Natural killer cell (primary cell): ENCODE measurements at regions not wholly inside any gene's neighbourhood (a gene's known extent, or its start where the extent isn't known, plus 50 kb on each side); places are given as distances from the start of the nearest gene placed in this dataset.
"Not testable (repeated sequence)": the region's sequence is repeated elsewhere in the genome, so short reads cannot be mapped to it uniquely, and the experiment has no call there.

Experiments
- ATAC-seq, 3 donors: fragments of 150-1000 bp in 2 of 3; fragments of 200-7000 bp in 1 of 3; cut with Tn5 transposase; 1 replicate in 1 of 3; 2 replicates in 2 of 3; pipeline ENCODE4 v1.10.0; 2021; ENCODE audit warnings: mild to moderate bottlenecking in 2 of 3, moderate library complexity in 2 of 3
- DNase-seq, 2 donors: peaks; one replicate each; pipeline versions ENCODE4 v3.0.0 to v3.0.0-alpha.2; 2013 to 2021; ENCODE audit warnings: mixed read lengths in 1 of 2
- H3K27ac ChIP-seq: one replicate; pipeline ENCODE4 v1.5.1; 2013; ENCODE audit warnings: mild to moderate bottlenecking, low read length
- H3K27me3 ChIP-seq: one replicate; pipeline ENCODE4 v1.6.1; 2013; ENCODE audit warnings: low read length; ENCODE audit not compliant: control insufficient read depth, insufficient read depth
- H3K36me3 ChIP-seq: one replicate; pipeline ENCODE4 v1.6.1; 2013; ENCODE audit warnings: low read length; ENCODE audit not compliant: control insufficient read depth, insufficient read depth
- H3K4me1 ChIP-seq: one replicate; pipeline ENCODE4 v1.6.1; 2013; ENCODE audit warnings: low read length; ENCODE audit not compliant: control insufficient read depth, insufficient read depth
- H3K4me3 ChIP-seq: one replicate; pipeline ENCODE4 v1.5.1; 2013; ENCODE audit warnings: low read length
- H3K9me3 ChIP-seq: one replicate; pipeline ENCODE4 v1.6.1; 2013; ENCODE audit warnings: low read length; ENCODE audit not compliant: control insufficient read depth, insufficient read depth
- H3K27ac Mint-ChIP-seq, 2 donors: one replicate each; pipeline ENCODE4 v1.8.0; 2022; ENCODE audit warnings: mild to moderate bottlenecking in 2 of 2, mixed read lengths in 2 of 2, moderate library complexity in 1 of 2
- H3K27me3 Mint-ChIP-seq, 2 donors: one replicate each; pipeline ENCODE4 v1.8.0; 2022; ENCODE audit warnings: low read depth in 2 of 2, mixed read lengths in 2 of 2
- H3K36me3 Mint-ChIP-seq: one replicate; pipeline ENCODE4 v1.8.0; 2022; ENCODE audit warnings: mixed read lengths
- H3K4me1 Mint-ChIP-seq, 2 donors: one replicate each; pipeline ENCODE4 v1.8.0; 2022; ENCODE audit warnings: mixed read lengths in 2 of 2
- H3K4me3 Mint-ChIP-seq: one replicate; pipeline ENCODE4 v1.8.0; 2022; ENCODE audit warnings: mild to moderate bottlenecking, moderate library complexity, mixed read lengths
- H3K9me3 Mint-ChIP-seq, 2 donors: one replicate each; pipeline ENCODE4 v1.8.0; 2022; ENCODE audit warnings: mixed read lengths in 2 of 2
- WGBS: methylation state at CpG from one replicate; pipeline ENCODE4 v1.1.7; 2013; ENCODE audit warnings: missing lambda C conversion rate; ENCODE audit not compliant: insufficient coverage; 5-methylcytosine and 5-hydroxymethylcytosine counted together
- intact Hi-C: fragments of 100-400 bp; cut with micrococcal nuclease; formaldehyde crosslinking; loops from one replicate; pipeline ENCODE4 v1.14.2; 2022
- TF ChIP-seq, protein P1 (sequence below): fragments of 200-600 bp; IDR thresholded peaks from one replicate; pipeline ENCODE4 v1.8.0; 2022; ENCODE audit warnings: antibody characterized with exemption

DNA sequence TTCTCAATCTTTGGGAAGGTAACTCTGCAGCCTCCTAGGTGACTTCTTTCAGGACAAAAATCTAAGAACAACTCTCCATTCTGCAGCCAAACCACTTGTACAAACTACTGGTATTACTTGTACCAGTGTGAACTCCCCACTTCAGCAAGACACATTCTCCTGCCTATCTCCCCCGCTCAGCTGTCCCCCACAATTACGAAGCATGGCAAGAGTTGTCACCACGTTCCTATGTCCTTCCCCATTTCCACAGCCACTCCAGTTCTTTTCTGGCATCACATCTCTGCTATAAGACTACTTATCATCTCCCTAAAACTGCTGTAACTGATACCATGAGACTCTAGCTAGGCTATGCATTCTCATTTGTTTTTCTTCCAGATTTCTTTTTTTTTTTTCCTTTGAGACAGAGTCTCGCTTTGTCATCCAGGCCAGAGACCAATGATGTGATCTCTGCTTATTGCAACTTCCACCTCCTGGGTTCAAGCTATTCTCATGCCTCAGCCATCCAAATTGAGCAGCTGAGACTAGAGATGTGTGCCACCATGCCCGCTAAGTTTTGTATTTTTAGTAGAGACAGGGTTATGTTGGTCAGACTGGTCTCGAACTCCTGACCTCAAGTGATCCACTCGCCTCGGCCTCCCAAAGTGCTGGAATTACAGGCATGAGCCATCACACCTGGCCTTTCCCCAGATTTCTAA lies 71.9 kb upstream of the CDON start:
- no peaks in the 10 kb centered on the region for H3K4me1 ChIP-seq
- no peaks in the 10 kb centered on the region for H3K4me1 Mint-ChIP-seq
- no peaks in the 10 kb centered on the region for H3K9me3 Mint-ChIP-seq
- TF ChIP-seq, protein P1, sequence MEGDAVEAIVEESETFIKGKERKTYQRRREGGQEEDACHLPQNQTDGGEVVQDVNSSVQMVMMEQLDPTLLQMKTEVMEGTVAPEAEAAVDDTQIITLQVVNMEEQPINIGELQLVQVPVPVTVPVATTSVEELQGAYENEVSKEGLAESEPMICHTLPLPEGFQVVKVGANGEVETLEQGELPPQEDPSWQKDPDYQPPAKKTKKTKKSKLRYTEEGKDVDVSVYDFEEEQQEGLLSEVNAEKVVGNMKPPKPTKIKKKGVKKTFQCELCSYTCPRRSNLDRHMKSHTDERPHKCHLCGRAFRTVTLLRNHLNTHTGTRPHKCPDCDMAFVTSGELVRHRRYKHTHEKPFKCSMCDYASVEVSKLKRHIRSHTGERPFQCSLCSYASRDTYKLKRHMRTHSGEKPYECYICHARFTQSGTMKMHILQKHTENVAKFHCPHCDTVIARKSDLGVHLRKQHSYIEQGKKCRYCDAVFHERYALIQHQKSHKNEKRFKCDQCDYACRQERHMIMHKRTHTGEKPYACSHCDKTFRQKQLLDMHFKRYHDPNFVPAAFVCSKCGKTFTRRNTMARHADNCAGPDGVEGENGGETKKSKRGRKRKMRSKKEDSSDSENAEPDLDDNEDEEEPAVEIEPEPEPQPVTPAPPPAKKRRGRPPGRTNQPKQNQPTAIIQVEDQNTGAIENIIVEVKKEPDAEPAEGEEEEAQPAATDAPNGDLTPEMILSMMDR = no peak
- intact Hi-C loops = no loop called here
- peaks cover 2% of the 10 kb centered on the region for H3K27me3 ChIP-seq
- 86% methylated on average over 8 of the region's 8 CpGs for WGBS
- ATAC-seq = no peak
- H3K4me3 Mint-ChIP-seq = no peak overlapping the region
- H3K4me3 ChIP-seq = no peak overlapping the region
- DNase-seq = no peak
- no peaks in the 10 kb centered on the region for H3K36me3 ChIP-seq
- peaks cover 7 to 20% of the 10 kb centered on the region in 2 donors for H3K27me3 Mint-ChIP-seq
- no peak overlapping the region for H3K27ac Mint-ChIP-seq
- no peak overlapping the region for H3K27ac ChIP-seq
- H3K9me3 ChIP-seq = no peaks in the 10 kb centered on the region
- H3K36me3 Mint-ChIP-seq = no peaks in the 10 kb centered on the region

DNA sequence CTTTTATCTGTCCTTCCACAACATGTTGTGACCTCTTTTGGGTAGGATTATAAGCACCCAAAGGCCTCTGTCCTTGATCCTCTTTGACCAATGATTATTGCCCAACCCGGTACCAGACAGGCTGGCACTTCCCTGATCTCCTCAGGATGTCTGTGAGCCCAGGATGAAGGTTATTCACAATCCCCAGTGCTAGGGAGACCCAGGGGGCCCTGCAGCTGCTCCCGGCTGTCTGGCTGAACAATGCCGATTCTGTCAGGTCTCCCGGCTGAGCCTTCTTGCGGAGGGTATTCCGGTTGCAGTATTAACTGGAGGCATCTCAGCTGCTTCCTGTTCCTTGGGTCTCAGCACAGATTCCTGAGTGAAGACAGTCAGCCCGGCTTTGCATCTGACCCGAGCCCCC lies 71.2 kb upstream of the CDON start:
- Mint-ChIP-seq H3K27ac (no peak overlapping the region), H3K4me1 (no peaks in the 10 kb centered on the region), H3K27me3 (peaks cover 3 to 20% of the 10 kb centered on the region in 2 donors), H3K4me3 (no peak overlapping the region), H3K9me3 (no peaks in the 10 kb centered on the region), H3K36me3 (no peaks in the 10 kb centered on the region)
- TF ChIP-seq, protein P1 = no peak
- Histone ChIP-seq H3K4me1 (no peaks in the 10 kb centered on the region), H3K27me3 (no peaks in the 10 kb centered on the region), H3K9me3 (no peaks in the 10 kb centered on the region), H3K36me3 (no peaks in the 10 kb centered on the region), H3K27ac (no peak overlapping the region), H3K4me3 (no peak overlapping the region)
- WGBS = 52% methylated on average over 8 of the region's 8 CpGs
- DNase-seq = no peak
- no peak for ATAC-seq
- intact Hi-C loops = no loop called here

DNA sequence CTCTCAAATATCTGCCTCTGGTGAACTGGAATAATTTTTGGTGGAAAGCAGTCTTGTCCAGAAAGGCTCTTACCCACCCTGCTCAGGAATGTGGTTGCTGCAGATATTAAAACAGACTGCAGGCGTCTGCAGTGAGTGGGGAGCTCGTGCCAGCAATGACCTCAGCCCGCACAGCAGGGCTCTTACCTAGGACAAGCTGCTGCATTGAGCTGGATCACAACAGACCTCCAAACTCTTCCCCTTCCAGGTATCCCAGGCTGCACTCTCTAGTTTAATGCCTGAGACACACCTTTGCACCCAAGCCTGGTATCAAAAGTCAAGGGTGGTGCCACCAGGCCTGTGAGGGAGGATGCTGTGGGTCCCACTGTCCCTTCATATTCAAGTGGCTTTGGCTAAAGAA lies 69.7 kb upstream of the CDON start:
- Histone ChIP-seq H3K4me1 (no peaks in the 10 kb centered on the region), H3K27ac (no peak overlapping the region), H3K36me3 (no peaks in the 10 kb centered on the region), H3K4me3 (no peak overlapping the region), H3K27me3 (no peaks in the 10 kb centered on the region), H3K9me3 (no peaks in the 10 kb centered on the region)
- ATAC-seq = no peak
- H3K4me3 Mint-ChIP-seq = no peak overlapping the region
- H3K27ac Mint-ChIP-seq = no peak overlapping the region
- peaks cover 3 to 22% of the 10 kb centered on the region in 2 donors for H3K27me3 Mint-ChIP-seq
- intact Hi-C loops = no loop called here
- no peaks in the 10 kb centered on the region for H3K36me3 Mint-ChIP-seq
- 74% methylated on average over 3 of the region's 3 CpGs for WGBS
- no peak for DNase-seq
- TF ChIP-seq, protein P1 = no peak
- H3K9me3 Mint-ChIP-seq = no peaks in the 10 kb centered on the region
- no peaks in the 10 kb centered on the region for H3K4me1 Mint-ChIP-seq

DNA sequence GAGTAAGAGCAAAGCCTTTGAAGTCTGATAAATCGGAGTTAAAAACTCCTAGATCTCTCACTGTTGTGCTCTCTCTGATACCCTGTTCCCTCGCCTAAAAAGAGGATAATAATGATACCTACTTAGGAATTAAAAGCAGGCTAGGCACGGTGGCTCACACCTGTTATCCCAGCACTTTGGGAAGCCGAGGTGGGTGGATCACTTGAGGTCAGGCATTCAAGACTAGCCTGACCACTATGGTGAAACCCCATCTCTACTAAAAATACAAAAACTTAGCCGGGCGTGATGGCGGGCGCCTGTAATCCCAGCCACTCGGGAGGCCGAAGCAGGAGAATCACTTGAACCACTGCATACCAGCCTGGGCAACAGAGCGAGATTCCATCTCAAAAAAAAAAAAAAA lies 68.1 kb upstream of the CDON start:
- H3K9me3 Mint-ChIP-seq, H3K9me3 ChIP-seq, H3K27ac Mint-ChIP-seq, H3K4me3 ChIP-seq, ATAC-seq, H3K4me3 Mint-ChIP-seq, H3K27ac ChIP-seq, DNase-seq, H3K36me3 ChIP-seq, H3K27me3 ChIP-seq, H3K4me1 ChIP-seq, H3K36me3 Mint-ChIP-seq, intact Hi-C loops, H3K4me1 Mint-ChIP-seq: not testable (repeated sequence)
- peaks cover 3 to 23% of the 10 kb centered on the region in 2 donors for H3K27me3 Mint-ChIP-seq
- WGBS = 86% methylated on average over 10 of the region's 11 CpGs
